Keratinocyte (primary cell): ENCODE measurements at regions not wholly inside any gene's neighbourhood (a gene's known extent, or its start where the extent isn't known, plus 50 kb on each side); places are given as distances from the start of the nearest gene placed in this dataset.

Source experiments
- DNase-seq: peaks from one replicate; pipeline ENCODE4 v3.0.0-alpha.2; 2011; ENCODE audit warnings: low read depth, missing footprints, low spot score
- FAIRE-seq: peaks from 2 replicates; lab custom pipeline; 2011; peaks lifted over from hg19 to GRCh38; lab: Jason Lieb, UNC
- H2AFZ ChIP-seq: 2 replicates; pipeline ENCODE4 v1.6.0; 2012; ENCODE audit warnings: low read length, control low read depth, inconsistent platforms; ENCODE audit not compliant: control insufficient read depth
- H3K27ac ChIP-seq: 2 replicates; pipeline ENCODE4 v1.5.1; 2011; ENCODE audit warnings: low read length; ENCODE audit not compliant: control insufficient read depth, insufficient read depth
- H3K27me3 ChIP-seq: 3 replicates; pipeline ENCODE4 v1.6.0; 2011; ENCODE audit warnings: low read length; ENCODE audit not compliant: control insufficient read depth, insufficient read depth; ENCODE audit errors: extremely low read depth
- H3K36me3 ChIP-seq, 2 experiments: 2 replicates in 1 of 2; 3 replicates in 1 of 2; pipeline ENCODE4 v1.5.1; 2011; ENCODE audit warnings: low read length in 2 of 2, mild to moderate bottlenecking in 1 of 2; ENCODE audit not compliant: control insufficient read depth in 2 of 2, insufficient read depth in 2 of 2; ENCODE audit errors: extremely low read depth in 1 of 2
- H3K4me1 ChIP-seq: 3 replicates; pipeline ENCODE4 v1.5.1; 2011; ENCODE audit warnings: low read length; ENCODE audit not compliant: control insufficient read depth, insufficient read depth; ENCODE audit errors: extremely low read depth
- H3K4me2 ChIP-seq: 3 replicates; pipeline ENCODE4 v1.6.0; 2011; ENCODE audit warnings: low read depth, low read length; ENCODE audit not compliant: control insufficient read depth, insufficient read depth; ENCODE audit errors: extremely low read depth
- H3K4me3 ChIP-seq, 3 experiments: fragments of 200-600 bp in 1 of 3; sonication (generic) in 1 of 3; 2 replicates in 2 of 3; 3 replicates in 1 of 3; pipeline ENCODE4 v1.5.1; 2011 to 2016; ENCODE audit warnings: low read length in 3 of 3, mild to moderate bottlenecking in 3 of 3, control low read depth in 2 of 3, inconsistent platforms in 1 of 3, low read depth in 1 of 3, mixed read lengths in 1 of 3, mixed run types in 1 of 3, moderate library complexity in 1 of 3; ENCODE audit not compliant: control insufficient read depth in 2 of 3, insufficient read depth in 2 of 3; ENCODE audit errors: extremely low read depth in 1 of 3
- H3K79me2 ChIP-seq: 2 replicates; pipeline ENCODE4 v1.6.0; 2012; ENCODE audit warnings: low read length; ENCODE audit not compliant: control insufficient read depth, insufficient read depth
- H3K9ac ChIP-seq: 3 replicates; pipeline ENCODE4 v1.6.0; 2011; ENCODE audit warnings: low read length; ENCODE audit not compliant: control insufficient read depth, insufficient read depth; ENCODE audit errors: extremely low read depth
- H3K9me1 ChIP-seq: 3 replicates; pipeline ENCODE4 v1.6.0; 2011; ENCODE audit warnings: low read length; ENCODE audit not compliant: control insufficient read depth, insufficient read depth; ENCODE audit errors: extremely low read depth
- H3K9me3 ChIP-seq: 2 replicates; pipeline ENCODE4 v1.5.1; 2012; ENCODE audit warnings: low read depth, low read length; ENCODE audit not compliant: control insufficient read depth
- H4K20me1 ChIP-seq: 3 replicates; pipeline ENCODE4 v1.6.0; 2011; ENCODE audit warnings: low read length; ENCODE audit not compliant: control insufficient read depth, insufficient read depth; ENCODE audit errors: extremely low read depth
- CTCF ChIP-seq, 3 experiments: IDR thresholded peaks in 1 of 3; conservative IDR thresholded peaks in 1 of 3; optimal IDR thresholded peaks in 1 of 3; 2 replicates in 2 of 3; 3 replicates in 1 of 3; pipeline versions ENCODE3 to v1.5.1; 2011; ENCODE audit warnings: low read length in 3 of 3, mild to moderate bottlenecking in 3 of 3, moderate library complexity in 2 of 3, control low read depth in 1 of 3, inconsistent platforms in 1 of 3; ENCODE audit not compliant: insufficient read depth in 2 of 3; ENCODE audit errors: extremely low read depth in 1 of 3
- EZH2 ChIP-seq: IDR thresholded peaks from one replicate; pipeline ENCODE4 v1.6.1; 2012; ENCODE audit warnings: inconsistent platforms, mild to moderate bottlenecking, low read length, moderate library complexity
- dilution Hi-C: fragments of 300-500 bp; cut with MboI; formaldehyde crosslinking; loops from one replicate; pipeline ENCODE4 v1.7.0; 2020; ENCODE audit warnings: low sequenced_read_pairs; ENCODE audit not compliant: extremely low pct_ligation_motif_present

GRCh38 chr2:106956879-106957278 is 70.9 kb upstream of the ST6GAL2 start:
- no peak for DNase-seq
- no peaks in the 10 kb centered on the region for H3K36me3 ChIP-seq

GRCh38 chr2:106959975-106960682 is 74.2 kb upstream of the ST6GAL2 start:
- dilution Hi-C loops: no loop called here
- H3K79me2 ChIP-seq: no peaks in the 10 kb centered on the region
- no peak for FAIRE-seq
- no peaks in the 10 kb centered on the region for H3K9me3 ChIP-seq
- no peak for TF ChIP-seq CTCF (optimal IDR thresholded peaks at IDR 0.05 in 1 of 3, IDR thresholded peaks at IDR 0.05 in 1 of 3, conservative IDR thresholded peaks at IDR 0.05 in 1 of 3; ENCODE audit: extremely low read depth in 1 of 3, insufficient read depth in 2 of 3, low read length in 3 of 3)
- TF ChIP-seq EZH2: no peak
- H3K36me3 ChIP-seq: no peaks in the 10 kb centered on the region
- no peak overlapping the region for H3K4me3 ChIP-seq
- H3K4me2 ChIP-seq: no peak overlapping the region
- no peak for DNase-seq
- H3K9me1 ChIP-seq: no peaks in the 10 kb centered on the region
- H3K27me3 ChIP-seq: no peaks in the 10 kb centered on the region
- H3K27ac ChIP-seq: no peak overlapping the region
- H3K4me1 ChIP-seq: no peaks in the 10 kb centered on the region
- H4K20me1 ChIP-seq: no peaks in the 10 kb centered on the region
- H3K9ac ChIP-seq: no peak overlapping the region
- H2AFZ ChIP-seq: no peak overlapping the region

More at GRCh38 chr2:106956879-106957278, 70.9 kb upstream of the ST6GAL2 start:
- no peak overlapping the region for H2AFZ ChIP-seq
- no peak for FAIRE-seq
- H3K79me2 ChIP-seq: no peaks in the 10 kb centered on the region
- no peak overlapping the region for H3K4me3 ChIP-seq
- H3K9me1 ChIP-seq: no peaks in the 10 kb centered on the region
- H3K9me3 ChIP-seq: no peaks in the 10 kb centered on the region
- no peaks in the 10 kb centered on the region for H3K4me1 ChIP-seq
- no peak overlapping the region for H3K4me2 ChIP-seq
- no peak overlapping the region for H3K27ac ChIP-seq
- no peaks in the 10 kb centered on the region for H3K27me3 ChIP-seq
- dilution Hi-C loops: no loop called here
- no peak overlapping the region for H3K9ac ChIP-seq
- TF ChIP-seq CTCF (optimal IDR thresholded peaks at IDR 0.05 in 1 of 3, IDR thresholded peaks at IDR 0.05 in 1 of 3, conservative IDR thresholded peaks at IDR 0.05 in 1 of 3; ENCODE audit: extremely low read depth in 1 of 3, insufficient read depth in 2 of 3, low read length in 3 of 3): no peak
- TF ChIP-seq EZH2: no peak
- H4K20me1 ChIP-seq: no peaks in the 10 kb centered on the region
